COR-L47 (cell line): ENCODE measurements at regions not wholly inside any gene's neighbourhood (a gene's known extent, or its start where the extent isn't known, plus 50 kb on each side); places are given as distances from the start of the nearest gene placed in this dataset.
"Not testable (repeated sequence)": the region's sequence is repeated elsewhere in the genome, so short reads cannot be mapped to it uniquely, and the experiment has no call there.

Experiments
- DNase-seq: peaks from one replicate; lab custom pipeline; 2025; lab: John Stamatoyannopoulos, UW

DNA sequence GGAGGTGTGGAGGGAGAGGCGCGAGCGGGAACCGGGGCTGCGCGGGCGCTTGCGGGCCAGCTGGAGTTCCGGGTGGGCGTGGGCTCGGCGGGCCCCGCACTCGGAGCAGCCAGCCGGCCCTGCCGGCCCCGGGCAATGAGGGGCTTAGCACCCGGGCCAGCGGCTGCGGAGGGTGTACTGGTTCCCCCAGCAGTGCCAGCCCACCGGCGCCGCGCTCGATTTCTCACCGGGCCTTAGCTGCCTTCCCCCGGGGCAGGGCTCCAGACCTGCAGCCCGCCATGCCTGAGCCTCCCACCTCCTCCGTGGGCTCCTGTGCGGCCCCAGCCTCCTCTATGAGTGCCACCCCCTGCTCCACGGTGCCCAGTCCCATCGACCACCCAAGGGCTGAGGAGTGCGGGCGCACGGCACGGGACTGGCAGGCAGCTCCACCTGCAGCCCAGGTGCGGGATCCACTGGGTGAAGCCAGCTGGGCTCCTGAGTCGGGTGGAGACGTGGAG, 141.4 kb downstream of the SPRY1 start:
- not testable (repeated sequence) for DNase-seq

- no peak for DNase-seq
Observed at GRCh38 chr4:123545667-123546572, 149.3 kb downstream of the SPRY1 start.

- DNase-seq: no peak
Observed at GRCh38 chr4:123546573-123547060, 150.0 kb downstream of the SPRY1 start.

GRCh38 chr4:123547216-123548165, 150.9 kb downstream of the SPRY1 start:
- DNase-seq: no peak

DNA sequence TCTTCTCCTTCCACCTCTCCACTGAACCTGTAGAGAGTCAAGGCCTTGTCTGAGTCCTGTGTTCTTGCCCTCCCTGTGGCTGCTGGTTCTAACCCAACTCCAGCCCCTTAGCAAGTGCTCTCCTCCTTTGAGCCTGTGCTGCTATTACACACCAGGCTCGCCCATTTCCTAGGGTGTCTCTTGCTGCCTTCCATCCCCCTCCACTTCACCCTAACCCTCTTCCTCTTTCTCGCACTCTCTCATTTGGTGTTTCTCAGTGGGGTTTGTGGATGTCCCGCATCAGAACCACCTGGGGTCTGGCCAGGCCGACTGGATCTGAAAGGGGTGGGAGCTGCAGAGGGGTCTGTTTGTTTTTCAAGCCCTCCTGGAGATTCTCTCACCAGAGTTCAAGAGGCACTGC, 156.7 kb downstream of the SPRY1 start:
- no peak for DNase-seq

GRCh38 chr4:123553733-123554637, 157.4 kb downstream of the SPRY1 start:
- no peak for DNase-seq

DNA sequence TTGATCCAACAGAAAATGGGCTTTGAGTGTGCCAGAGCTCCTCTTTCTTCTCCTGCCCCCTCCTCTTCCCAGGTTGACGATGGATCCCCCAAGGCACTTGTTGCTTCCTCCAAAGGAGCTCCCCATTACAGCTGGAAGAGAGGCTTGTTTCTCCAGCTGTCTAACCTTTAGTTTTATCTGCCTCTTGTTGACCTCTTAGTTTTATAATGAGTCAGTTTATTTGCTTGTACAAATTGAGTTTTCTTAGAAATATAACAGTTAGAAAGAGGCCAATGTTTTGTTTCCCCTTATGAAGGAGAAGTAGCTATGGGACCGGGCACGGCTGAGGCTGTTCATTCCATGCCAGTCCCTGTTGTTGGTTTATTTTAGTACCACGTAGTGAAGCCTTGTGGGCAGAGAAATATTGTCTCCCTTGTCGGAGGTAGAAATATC, 158.2 kb downstream of the SPRY1 start:
- no peak for DNase-seq

GRCh38 chr4:123555233-123555806, 158.7 kb downstream of the SPRY1 start:
- DNase-seq: peak; percentile 38

- DNase-seq: no peak
Observed at GRCh38 chr4:123555807-123556273, 159.2 kb downstream of the SPRY1 start.

- DNase-seq: no peak
Observed at GRCh38 chr4:123556526-123556925, 159.9 kb downstream of the SPRY1 start.

- DNase-seq: no peak
Observed at GRCh38 chr4:123557857-123558536, 161.4 kb downstream of the SPRY1 start.

DNA sequence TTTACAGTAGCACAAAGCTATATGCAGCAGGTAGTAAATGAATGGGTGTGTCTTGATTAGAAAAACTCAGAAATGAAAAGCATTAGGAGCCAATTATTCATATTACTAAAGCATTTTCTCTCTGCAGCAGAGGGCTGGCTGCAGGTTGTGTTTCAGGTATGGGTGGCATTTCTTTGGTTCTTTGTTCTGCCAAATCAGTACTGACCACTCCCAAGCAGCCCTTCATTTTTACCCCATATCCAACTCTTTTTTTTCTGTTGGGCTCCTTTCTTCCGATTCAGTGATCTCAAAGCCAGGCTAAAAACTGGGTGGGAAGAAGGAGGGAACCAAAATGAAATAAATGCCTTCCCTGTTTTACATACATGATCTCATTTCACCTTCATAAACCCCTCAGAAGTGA, 162.3 kb downstream of the SPRY1 start:
- no peak for DNase-seq

DNA sequence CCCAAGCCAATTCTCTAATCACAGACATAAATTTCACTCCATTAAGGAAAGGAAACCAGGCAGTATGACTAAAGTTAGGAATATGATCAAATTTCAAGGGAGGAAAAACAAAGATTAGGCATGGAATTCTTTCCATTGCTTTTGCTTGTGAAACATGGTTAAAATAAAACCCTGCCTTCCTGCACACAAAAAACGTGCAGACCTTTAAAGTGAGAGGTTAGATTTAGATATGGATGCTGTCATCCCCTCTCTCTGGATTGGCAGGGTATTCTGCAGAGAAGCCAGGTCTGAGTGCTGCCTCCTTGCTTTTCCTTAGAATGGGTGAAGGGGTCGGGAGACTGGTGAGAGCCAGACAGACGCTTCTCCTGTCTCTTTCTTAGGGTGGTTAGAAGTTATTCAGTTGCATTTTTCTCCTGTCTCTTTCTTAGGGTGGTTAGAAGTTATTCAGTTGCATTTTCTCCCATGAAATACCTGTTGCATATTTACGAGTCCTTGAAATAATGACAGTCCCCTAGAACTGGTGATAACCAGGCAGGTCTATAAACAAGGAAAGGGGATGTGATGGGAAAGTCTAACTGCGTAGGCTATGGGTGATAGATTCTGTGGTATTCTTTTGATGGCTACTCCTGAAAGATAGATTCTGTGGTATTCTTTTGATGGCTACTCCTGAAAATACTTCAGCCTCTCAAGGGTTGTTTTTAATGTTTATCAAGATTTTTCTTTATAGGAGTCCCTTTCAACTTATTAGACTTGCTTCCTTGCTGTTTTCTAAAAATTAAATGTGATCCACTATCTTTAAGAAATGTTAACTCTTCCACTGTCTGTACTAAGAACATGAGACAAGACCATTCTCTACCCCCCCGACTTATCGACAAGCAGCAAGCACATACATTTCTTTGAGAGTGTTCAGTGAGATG, 163.6 kb downstream of the SPRY1 start:
- no peak for DNase-seq

- DNase-seq: no peak
Observed at GRCh38 chr4:123561525-123561924, 164.9 kb downstream of the SPRY1 start.

DNA sequence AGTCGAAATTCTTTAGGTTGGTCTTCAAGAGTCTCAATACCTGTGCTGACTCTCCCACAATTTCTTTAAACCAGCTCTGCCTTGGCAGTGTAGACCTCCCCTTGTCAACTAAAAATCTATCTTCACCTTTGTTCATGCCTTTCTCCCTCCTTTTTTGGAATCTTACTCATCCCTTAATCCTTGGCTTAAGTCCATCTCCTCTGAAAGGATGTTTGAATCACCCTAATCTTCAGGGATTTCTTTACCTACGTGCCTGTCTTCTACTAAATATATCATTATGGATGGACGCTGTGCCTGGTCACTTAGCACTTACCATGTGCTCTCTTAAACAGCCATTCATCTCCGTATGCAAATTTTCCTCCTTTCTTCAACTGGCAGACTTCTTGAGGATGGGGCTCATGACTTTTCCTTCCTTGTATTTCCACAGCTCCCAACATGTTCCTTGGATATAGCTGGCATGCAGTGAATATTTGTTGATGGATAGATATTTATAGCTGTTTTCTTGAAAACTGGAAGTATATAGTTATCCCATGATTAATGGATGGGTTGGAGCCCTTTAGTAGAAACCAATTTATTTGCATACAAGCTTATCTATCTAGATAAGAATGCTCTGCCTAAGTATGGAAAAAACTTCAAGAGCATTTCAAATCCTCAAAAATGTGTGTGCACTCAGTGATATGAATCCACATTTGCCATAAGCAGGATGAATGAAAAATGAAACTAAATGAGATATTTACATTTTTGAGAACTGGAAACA, 166.6 kb downstream of the SPRY1 start:
- no peak for DNase-seq

DNA sequence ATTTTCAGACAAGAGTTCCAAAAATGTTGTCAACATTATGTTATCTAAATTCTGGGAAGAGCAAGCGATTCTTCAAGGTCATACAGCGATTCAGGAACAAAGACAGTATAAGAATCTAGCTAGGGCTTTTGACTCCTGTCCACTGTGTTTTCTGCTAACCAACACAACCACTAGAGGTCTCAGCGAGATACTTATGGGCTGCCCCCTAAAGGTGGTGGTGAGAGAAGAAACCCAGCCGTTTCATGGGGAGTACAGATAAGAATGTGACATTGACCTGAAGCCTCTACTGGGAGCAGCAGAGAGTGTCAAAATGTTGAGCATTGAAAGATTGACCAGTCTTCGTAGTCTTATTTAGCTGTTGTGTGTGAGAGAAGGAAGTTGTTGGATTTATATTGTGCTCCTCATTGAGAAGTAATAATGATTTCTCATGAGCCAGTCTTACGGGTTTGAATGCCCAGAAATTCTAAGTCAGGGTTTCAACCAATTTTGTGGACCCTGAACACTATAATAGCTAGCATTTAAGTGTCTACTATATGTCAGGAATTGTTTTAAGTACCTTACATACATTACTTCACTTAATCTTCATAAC, 168.3 kb downstream of the SPRY1 start:
- peak; percentile 74 for DNase-seq

DNA sequence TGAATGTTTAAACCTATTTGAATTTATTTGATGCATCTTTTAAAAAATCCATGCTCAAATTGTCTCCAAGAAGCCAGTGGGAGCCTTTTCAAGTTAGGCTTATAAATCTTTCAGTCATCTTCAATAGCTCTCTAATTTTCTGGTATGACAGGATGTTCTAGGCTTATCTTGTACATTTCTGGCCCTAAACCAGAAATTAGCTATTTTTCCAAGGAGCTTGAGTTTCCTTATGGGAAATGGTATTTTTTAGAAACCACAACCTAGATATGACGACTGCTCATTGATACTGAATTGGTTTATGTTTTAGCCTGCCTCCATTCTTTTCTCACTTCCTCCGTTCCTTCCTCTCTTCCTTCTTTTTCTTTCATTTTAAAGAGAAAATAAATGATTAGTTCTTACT, 172.3 kb downstream of the SPRY1 start:
- no peak for DNase-seq

DNA sequence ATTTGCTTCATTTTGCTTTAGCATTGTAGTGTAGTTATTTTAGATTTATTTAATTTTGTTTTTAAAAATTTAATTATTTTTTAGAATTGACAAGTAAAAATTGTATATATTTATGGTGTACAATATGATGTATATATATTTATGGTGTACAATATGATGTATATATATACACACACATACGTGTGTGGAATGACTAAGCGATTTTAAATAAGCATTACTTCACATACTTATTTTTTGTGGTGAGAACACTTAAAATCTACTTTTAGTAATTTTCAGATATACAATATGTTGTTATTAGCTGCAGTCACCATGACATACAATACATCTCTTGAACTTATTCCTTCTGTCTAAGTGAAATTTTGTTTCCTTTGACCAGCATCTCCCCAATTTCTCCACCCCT, 172.9 kb downstream of the SPRY1 start:
- no peak for DNase-seq
